H9 (cell line): ENCODE measurements at regions not wholly inside any gene's neighbourhood (a gene's known extent, or its start where the extent isn't known, plus 50 kb on each side); places are given as distances from the start of the nearest gene placed in this dataset.

Experiments used
- DNase-seq: peaks from one replicate; pipeline ENCODE4 v3.0.0-alpha.2; 2017
- H2AFZ ChIP-seq: one replicate; pipeline ENCODE4 v1.6.1; 2013; ENCODE audit warnings: mild to moderate bottlenecking, low read length, control low read depth, moderate library complexity
- H2AK5ac ChIP-seq: 2 replicates; pipeline ENCODE4 v1.6.1; 2013; ENCODE audit warnings: low read length, control low read depth, mixed read lengths; ENCODE audit not compliant: insufficient read length
- H2BK120ac ChIP-seq: one replicate; pipeline ENCODE4 v1.6.1; 2013; ENCODE audit warnings: low read depth, mild to moderate bottlenecking, low read length, control low read depth, inconsistent platforms; ENCODE audit not compliant: poor library complexity, severe bottlenecking
- H2BK12ac ChIP-seq: 2 replicates; pipeline ENCODE4 v1.6.1; 2013; ENCODE audit warnings: low read length, control low read depth, mixed read lengths, low read depth; ENCODE audit not compliant: insufficient read length
- H2BK15ac ChIP-seq: 2 replicates; pipeline ENCODE4 v1.6.1; 2013; ENCODE audit warnings: low read depth, low read length, control low read depth
- H2BK20ac ChIP-seq: one replicate; pipeline ENCODE4 v1.6.1; 2013; ENCODE audit warnings: low read depth, mild to moderate bottlenecking, low read length, control low read depth, inconsistent platforms; ENCODE audit not compliant: poor library complexity, severe bottlenecking
- H2BK5ac ChIP-seq: 2 replicates; pipeline ENCODE4 v1.6.1; 2013; ENCODE audit warnings: low read length, control low read depth, mixed read lengths; ENCODE audit not compliant: insufficient read length
- H3K14ac ChIP-seq: 2 replicates; pipeline ENCODE4 v1.6.1; 2013; ENCODE audit warnings: low read length, control low read depth; ENCODE audit not compliant: insufficient read depth
- H3K18ac ChIP-seq: 2 replicates; pipeline ENCODE4 v1.6.1; 2013; ENCODE audit warnings: low read depth, mild to moderate bottlenecking, mixed read lengths, low read length, control low read depth; ENCODE audit not compliant: insufficient read length
- H3K23ac ChIP-seq: 2 replicates; pipeline ENCODE4 v1.6.1; 2013; ENCODE audit warnings: low read length, control low read depth, mixed read lengths, low read depth; ENCODE audit not compliant: insufficient read length
- H3K23me2 ChIP-seq: 2 replicates; pipeline ENCODE4 v1.6.1; 2013; ENCODE audit warnings: low read depth, mild to moderate bottlenecking, mixed read lengths, low read length, control low read depth; ENCODE audit not compliant: insufficient read length, poor library complexity, severe bottlenecking
- H3K27ac ChIP-seq: 2 replicates; pipeline ENCODE4 v1.5.1; 2013; ENCODE audit warnings: low read length, control low read depth, mixed read lengths, low read depth; ENCODE audit not compliant: insufficient read length
- H3K27me3 ChIP-seq: 2 replicates; pipeline ENCODE4 v1.6.1; 2013; ENCODE audit warnings: low read length, control low read depth, inconsistent platforms; ENCODE audit not compliant: insufficient read depth
- H3K4ac ChIP-seq: 2 replicates; pipeline ENCODE4 v1.6.1; 2013; ENCODE audit warnings: low read depth, mild to moderate bottlenecking, control low read depth, inconsistent platforms, low read length, moderate library complexity
- H3K4me1 ChIP-seq: 2 replicates; pipeline ENCODE4 v1.6.1; 2013; ENCODE audit warnings: low read length, control low read depth, inconsistent platforms; ENCODE audit not compliant: insufficient read depth
- H3K4me2 ChIP-seq: 2 replicates; pipeline ENCODE4 v1.6.1; 2013; ENCODE audit warnings: low read length, control low read depth, mixed read lengths; ENCODE audit not compliant: insufficient read length, insufficient read depth
- H3K56ac ChIP-seq: 2 replicates; pipeline ENCODE4 v1.6.1; 2013; ENCODE audit warnings: low read depth, mild to moderate bottlenecking, mixed read lengths, low read length, control low read depth; ENCODE audit not compliant: insufficient read length
- H3K79me1 ChIP-seq: 2 replicates; pipeline ENCODE4 v1.6.1; 2013; ENCODE audit warnings: low read depth, mild to moderate bottlenecking, moderate library complexity, low read length, control low read depth, inconsistent platforms; ENCODE audit not compliant: insufficient read depth, poor library complexity, severe bottlenecking
- H3K79me2 ChIP-seq: 2 replicates; pipeline ENCODE4 v1.6.1; 2013; ENCODE audit warnings: low read length, control low read depth, inconsistent platforms; ENCODE audit not compliant: insufficient read depth
- H3K9ac ChIP-seq: 2 replicates; pipeline ENCODE4 v1.6.1; 2013; ENCODE audit warnings: low read length, control low read depth, mixed read lengths; ENCODE audit not compliant: insufficient read length; ENCODE audit errors: extremely low read depth
- H3K9me3 ChIP-seq: one replicate; pipeline ENCODE4 v1.6.1; 2013; ENCODE audit warnings: low read depth, low read length, inconsistent platforms; ENCODE audit not compliant: control insufficient read depth
- H3T11ph ChIP-seq: one replicate; pipeline ENCODE4 v1.6.1; 2013; ENCODE audit warnings: mild to moderate bottlenecking, low read length, control low read depth, inconsistent platforms
- H4K20me1 ChIP-seq: one replicate; pipeline ENCODE4 v1.6.1; 2013; ENCODE audit not compliant: control insufficient read depth, insufficient read length, insufficient read depth
- H4K5ac ChIP-seq: 2 replicates; pipeline ENCODE4 v1.6.1; 2013; ENCODE audit warnings: low read depth, mild to moderate bottlenecking, mixed read lengths, low read length, control low read depth; ENCODE audit not compliant: insufficient read length
- H4K8ac ChIP-seq: replicated peaks from 2 replicates; pipeline ENCODE4 v1.6.1; 2013; ENCODE audit warnings: low read length, control low read depth, mixed read lengths, low read depth; ENCODE audit not compliant: insufficient read length
- H4K91ac ChIP-seq: 2 replicates; pipeline ENCODE4 v1.6.1; 2013; ENCODE audit warnings: low read depth, mild to moderate bottlenecking, moderate library complexity, mixed read lengths, low read length, control low read depth; ENCODE audit not compliant: insufficient read length
- H3K27ac Mint-ChIP-seq, 3 experiments: 2 replicates in 2 of 3; 3 replicates in 1 of 3; pipeline ENCODE4 v1.8.0; 2020 to 2021; ENCODE audit warnings: mixed read lengths in 3 of 3, mild to moderate bottlenecking in 1 of 3, moderate library complexity in 1 of 3
- H3K27me3 Mint-ChIP-seq: 2 replicates; pipeline ENCODE4 v1.8.0; 2021; ENCODE audit warnings: low read depth, mild to moderate bottlenecking, moderate library complexity, mixed read lengths
- H3K36me3 Mint-ChIP-seq, 3 experiments: 2 replicates in 2 of 3; 3 replicates in 1 of 3; pipeline ENCODE4 v1.8.0; 2020 to 2021; ENCODE audit warnings: low read depth in 3 of 3, mixed read lengths in 3 of 3; ENCODE audit not compliant: insufficient read depth in 1 of 3
- H3K4me1 Mint-ChIP-seq, 2 experiments: 2 replicates each; pipeline ENCODE4 v1.8.0; 2020; ENCODE audit warnings: mixed read lengths in 2 of 2
- H3K4me3 Mint-ChIP-seq, 2 experiments: 2 replicates in 1 of 2; 3 replicates in 1 of 2; pipeline ENCODE4 v1.8.0; 2020 to 2021; ENCODE audit warnings: mild to moderate bottlenecking in 2 of 2, mixed read lengths in 2 of 2, moderate library complexity in 1 of 2
- H3K9me3 Mint-ChIP-seq, 2 experiments: 2 replicates in 1 of 2; 3 replicates in 1 of 2; pipeline ENCODE4 v1.8.0; 2020; ENCODE audit warnings: mild to moderate bottlenecking in 2 of 2, mixed read lengths in 2 of 2, moderate library complexity in 1 of 2
- CTCF ChIP-seq: fragments of 200-600 bp; sonication (generic); conservative IDR thresholded peaks from 3 replicates; pipeline ENCODE4 v1.8.0; 2021; ENCODE audit warnings: antibody characterized with exemption, mild to moderate bottlenecking
- WGBS: extraction: QIAGEN DNeasy Blood & Tissue Kit; methylation state at CpG from one replicate; pipeline ENCODE4 v1.1.7; 2013; ENCODE audit warnings: missing lambda C conversion rate, low lambda C conversion rate, mixed read lengths; ENCODE audit not compliant: insufficient read length; ENCODE audit errors: extremely low coverage; 5-methylcytosine and 5-hydroxymethylcytosine counted together

GRCh38 chr7:21070571-21071090, 283.9 kb upstream of the SP8 start:
- Histone ChIP-seq H3K79me2 (no peaks in the 10 kb centered on the region), H2BK20ac (no peak overlapping the region), H3K14ac (no peak overlapping the region), H2BK15ac (no peak overlapping the region), H3K9me3 (no peaks in the 10 kb centered on the region), H4K8ac (no peak overlapping the region), H2AFZ (no peak overlapping the region), H4K20me1 (no peaks in the 10 kb centered on the region), H4K91ac (no peak overlapping the region), H3K4me1 (no peaks in the 10 kb centered on the region), H3K27ac (no peak overlapping the region), H3K4ac (no peak overlapping the region), H2BK5ac (no peak overlapping the region), H3K18ac (no peak overlapping the region), H3K79me1 (no peaks in the 10 kb centered on the region), H3K4me2 (no peak overlapping the region), H3K56ac (no peak overlapping the region), H2BK12ac (no peak overlapping the region), H2BK120ac (no peak overlapping the region), H4K5ac (no peak overlapping the region), H3K23me2 (no peaks in the 10 kb centered on the region), H3K9ac (no peak overlapping the region), H3T11ph (no peak overlapping the region), H2AK5ac (no peak overlapping the region), H3K23ac (no peak overlapping the region), H3K27me3 (no peaks in the 10 kb centered on the region)
- DNase-seq, result no peak
- Mint-ChIP-seq H3K27ac (no peak overlapping the region), H3K4me1 (peaks cover 7 to 11% of the 10 kb centered on the region in 2 experiments), H3K36me3 (no peaks in the 10 kb centered on the region; a peak in 1 of 7 replicates), H3K4me3 (no peak overlapping the region), H3K9me3 (no peaks in the 10 kb centered on the region), H3K27me3 (no peaks in the 10 kb centered on the region)
- no CpG with 5 or more reads among the region's 1 CpG for WGBS
- no peak for TF ChIP-seq CTCF
